ENCODE measurements at regions not wholly inside any gene's neighbourhood (a gene's known extent, or its start where the extent isn't known, plus 50 kb on each side); places are given as distances from the start of the nearest gene placed in this dataset.

DNA sequence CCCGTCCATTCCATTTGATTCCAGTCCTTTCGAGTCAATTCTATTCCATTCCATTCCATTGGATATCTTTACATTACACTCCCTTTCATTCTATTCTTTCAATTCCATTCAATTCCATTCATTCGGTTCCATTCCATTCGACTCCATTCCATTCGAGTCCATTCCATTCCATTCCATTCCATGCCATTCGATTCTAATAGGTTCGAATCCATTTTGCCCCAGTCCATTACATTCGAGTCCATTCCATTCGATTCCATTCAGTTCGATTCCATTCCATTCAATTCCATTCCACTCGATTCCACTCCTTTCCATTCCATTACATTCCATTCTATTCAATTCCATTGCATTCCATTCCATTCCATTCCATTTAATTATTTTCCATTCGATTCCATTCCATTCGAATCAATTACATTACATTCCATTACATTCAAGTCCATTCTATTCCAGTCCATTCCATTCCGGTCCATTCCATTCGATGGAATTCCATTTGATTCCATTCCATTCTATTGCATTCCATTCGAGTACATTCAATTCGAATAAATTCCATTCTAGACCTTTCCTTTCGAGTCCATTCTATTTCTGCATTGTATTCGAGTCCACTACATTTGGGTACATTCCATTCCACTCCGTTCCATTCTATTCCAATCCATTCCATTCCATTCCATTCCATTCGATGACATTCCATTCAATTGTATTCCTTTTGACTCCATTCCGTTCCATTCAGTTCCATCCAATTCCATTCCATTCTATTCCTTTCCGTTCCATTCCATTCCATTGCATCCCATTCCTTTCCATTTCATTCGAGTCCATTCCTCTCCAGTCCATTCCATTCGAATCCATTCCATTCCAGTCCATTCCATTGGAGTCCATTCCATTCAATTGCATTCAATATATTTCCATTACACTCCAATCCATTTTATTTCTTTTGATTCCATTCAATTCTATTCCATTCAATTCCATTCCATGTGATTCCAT is 2604.8 kb upstream of the TPTE start:
- TF ChIP-seq POLR2A (IDR thresholded peaks at IDR 0.05) = no peak
- TF ChIP-seq CTCF (IDR thresholded peaks at IDR 0.05) = no peak
